GM03348 (cell line): ENCODE measurements at regions not wholly inside any gene's neighbourhood (a gene's known extent, or its start where the extent isn't known, plus 50 kb on each side); places are given as distances from the start of the nearest gene placed in this dataset.

Experiments used
- DNase-seq: peaks from one replicate; pipeline ENCODE4 v3.0.0; 2012; ENCODE audit warnings: low spot score

- peak; percentile 59 for DNase-seq
Observed at GRCh38 chr6:2426561-2427340, 181.3 kb upstream of the GMDS start.

- DNase-seq: no peak
Observed at GRCh38 chr6:2416128-2416712, 170.8 kb upstream of the GMDS start.

GRCh38 chr6:2414885-2415547, 169.6 kb upstream of the GMDS start:
- DNase-seq: no peak

- DNase-seq: peak; percentile 44
Observed at GRCh38 chr6:2412731-2413130, 167.3 kb upstream of the GMDS start.

- DNase-seq: no peak
Observed at GRCh38 chr6:2410656-2411380, 165.4 kb upstream of the GMDS start.

GRCh38 chr6:2407525-2407924, 162.1 kb upstream of the GMDS start:
- DNase-seq: no peak

GRCh38 chr6:2404211-2404929, 159.0 kb upstream of the GMDS start:
- DNase-seq: no peak

- no peak for DNase-seq
Observed at GRCh38 chr6:2403546-2403945, 158.1 kb upstream of the GMDS start.

GRCh38 chr6:2396846-2397630, 151.6 kb upstream of the GMDS start:
- no peak for DNase-seq

- DNase-seq: no peak
Observed at GRCh38 chr6:2396042-2396657, 150.7 kb upstream of the GMDS start.

DNA sequence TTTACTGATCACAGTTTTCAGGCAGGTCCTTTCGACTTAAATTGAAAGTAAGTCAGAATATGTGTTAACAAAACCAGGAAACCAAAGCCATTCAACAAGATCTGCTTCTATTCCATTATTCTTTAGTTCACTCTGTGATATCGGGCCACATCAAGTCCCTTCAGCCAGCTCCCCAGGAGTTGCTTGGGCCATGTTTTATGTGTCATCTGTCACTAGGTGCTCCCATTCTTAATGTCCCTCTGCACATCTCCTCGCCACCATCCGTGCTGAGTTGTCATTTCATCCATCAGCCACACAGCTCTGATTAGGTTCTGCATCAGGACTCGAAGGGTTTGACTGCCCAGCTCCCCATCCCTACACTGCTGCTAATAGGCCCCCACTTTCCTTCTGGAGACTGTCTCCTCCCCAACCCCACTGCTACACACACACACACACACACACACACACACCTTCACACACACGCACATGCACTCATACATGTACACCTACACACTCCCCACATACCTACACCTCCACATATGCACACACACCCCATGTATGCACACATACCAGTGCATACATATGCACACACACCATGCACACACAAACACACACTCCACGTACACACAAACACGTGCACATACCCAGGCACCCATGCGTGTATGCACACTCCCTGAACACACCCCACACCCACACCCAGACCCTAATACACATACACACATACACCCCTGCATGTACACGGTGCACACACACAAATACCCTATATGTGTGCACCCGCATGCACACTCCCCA, 143.3 kb upstream of the GMDS start:
- DNase-seq: no peak

DNA sequence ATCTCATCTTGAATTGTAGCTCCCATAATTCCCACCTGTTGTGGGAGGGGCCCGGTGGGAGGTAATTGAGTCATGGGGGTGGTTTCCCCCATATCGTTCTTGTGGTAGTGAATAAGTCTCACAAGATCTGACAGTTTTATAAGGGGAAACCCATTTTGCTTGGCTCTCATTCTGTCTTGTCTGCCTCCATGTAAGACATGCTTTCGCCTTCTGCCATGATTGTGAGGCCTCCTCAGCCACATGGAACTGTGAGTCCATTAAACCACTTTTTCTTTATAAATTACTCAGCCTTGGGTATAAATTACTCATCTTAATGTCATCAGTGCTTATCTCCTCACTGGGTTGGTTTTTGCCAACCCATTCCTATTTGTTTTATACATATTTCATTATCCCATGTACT, 142.0 kb upstream of the GMDS start:
- DNase-seq: no peak

GRCh38 chr6:2385471-2385983, 140.1 kb upstream of the GMDS start:
- no peak for DNase-seq

DNA sequence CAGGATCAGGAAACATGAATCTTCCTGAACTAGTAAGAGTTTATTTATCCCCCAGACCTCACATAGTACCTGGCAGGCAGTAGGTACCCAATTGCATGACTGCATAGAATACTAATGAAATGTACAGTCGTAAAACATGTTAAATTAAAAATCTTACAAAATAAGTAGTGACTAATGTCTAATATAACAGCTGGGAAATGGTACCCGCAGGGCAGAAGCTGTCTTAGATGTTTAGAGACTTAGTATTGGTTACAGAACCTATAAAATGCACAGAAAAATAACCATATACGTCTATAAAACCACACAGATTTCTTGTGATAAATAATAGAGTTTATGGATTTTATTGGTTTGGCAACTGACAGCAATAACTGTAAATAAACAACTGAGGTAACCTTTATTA, 139.1 kb upstream of the GMDS start:
- no peak for DNase-seq

- DNase-seq: no peak
Observed at GRCh38 chr6:2381872-2382661, 136.7 kb upstream of the GMDS start.

DNA sequence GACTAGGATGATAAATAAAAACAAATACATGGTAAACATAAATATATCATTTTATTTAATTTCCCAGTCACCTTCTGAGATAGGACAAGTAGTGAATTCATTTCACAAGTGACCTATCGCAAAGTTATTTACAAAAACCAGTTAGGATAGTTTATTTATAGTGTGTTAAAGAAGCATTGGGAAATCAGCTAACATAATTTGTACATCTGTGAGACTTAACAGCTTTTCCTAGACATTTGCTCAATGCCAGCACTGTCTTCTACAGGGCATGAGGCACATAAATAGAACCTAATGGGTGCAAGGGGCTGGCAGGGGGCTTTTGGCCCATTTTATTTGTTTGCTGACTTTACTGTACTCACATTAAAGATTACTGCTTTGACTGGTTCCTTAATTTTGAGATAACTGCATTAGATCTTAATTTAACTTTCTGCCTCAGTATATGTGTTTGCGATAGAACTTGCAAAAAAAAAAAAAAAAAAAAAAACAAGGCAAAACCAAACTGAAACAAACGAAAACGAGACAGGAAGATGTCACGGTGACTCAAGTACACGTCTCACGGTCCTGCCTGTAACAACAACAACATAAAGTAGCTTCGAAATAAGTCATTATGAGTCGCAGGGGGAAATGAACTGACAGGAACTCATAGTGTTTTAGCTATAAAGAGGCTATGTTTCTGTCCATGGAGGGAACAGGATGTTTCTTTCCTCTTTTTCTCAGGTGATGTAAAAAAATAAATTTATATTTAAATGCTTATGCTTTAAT, 133.7 kb upstream of the GMDS start:
- peak; percentile 20 for DNase-seq

GRCh38 chr6:2378046-2378657, 132.7 kb upstream of the GMDS start:
- DNase-seq: no peak
